ENCODE measurements at regions not wholly inside any gene's neighbourhood (a gene's known extent, or its start where the extent isn't known, plus 50 kb on each side); places are given as distances from the start of the nearest gene placed in this dataset.

GRCh38 chr11:112837162-112837826, 123.9 kb upstream of the NCAM1 start:
- DNase-seq = peak in 42 of 58 donors; percentile 7 to 69 (median 36)

GRCh38 chr11:112839051-112839450, 122.2 kb upstream of the NCAM1 start:
- DNase-seq = no peak

GRCh38 chr11:112841729-112842128, 119.5 kb upstream of the NCAM1 start:
- DNase-seq = no peak

GRCh38 chr11:112842151-112842550, 119.1 kb upstream of the NCAM1 start:
- no peak for DNase-seq

- peak in 55 of 58 donors; percentile 20 to 95 (median 79) for DNase-seq
Measured at GRCh38 chr11:112844517-112844916, 116.7 kb upstream of the NCAM1 start.

- no peak for DNase-seq
Measured at GRCh38 chr11:112847568-112847967, 113.7 kb upstream of the NCAM1 start.

GRCh38 chr11:112852143-112852866, 108.9 kb upstream of the NCAM1 start:
- DNase-seq = peak in 1 of 58 donors; percentile 37

- no peak for DNase-seq
Measured at GRCh38 chr11:112856133-112856532, 105.1 kb upstream of the NCAM1 start.

- no peak for DNase-seq
Measured at GRCh38 chr11:112856591-112856990, 104.6 kb upstream of the NCAM1 start.

GRCh38 chr11:112858289-112859023, 102.8 kb upstream of the NCAM1 start:
- no peak for DNase-seq

GRCh38 chr11:112859787-112860186, 101.4 kb upstream of the NCAM1 start:
- DNase-seq = no peak

GRCh38 chr11:112861356-112861755, 99.9 kb upstream of the NCAM1 start:
- DNase-seq = no peak

GRCh38 chr11:112863305-112863704, 97.9 kb upstream of the NCAM1 start:
- DNase-seq = no peak

GRCh38 chr11:112864672-112865071, 96.5 kb upstream of the NCAM1 start:
- DNase-seq = peak in 1 of 58 donors; percentile 2

GRCh38 chr11:112871909-112872500, 89.2 kb upstream of the NCAM1 start:
- no peak for DNase-seq

- no peak for DNase-seq
Measured at GRCh38 chr11:112874980-112875379, 86.2 kb upstream of the NCAM1 start.

GRCh38 chr11:112877581-112877980, 83.6 kb upstream of the NCAM1 start:
- no peak for DNase-seq

- DNase-seq = peak in 4 of 58 donors; percentile 12 to 22 (median 18)
Measured at GRCh38 chr11:112878033-112878601, 83.1 kb upstream of the NCAM1 start.

GRCh38 chr11:112880495-112880894, 80.7 kb upstream of the NCAM1 start:
- no peak for DNase-seq

GRCh38 chr11:112881461-112881860, 79.8 kb upstream of the NCAM1 start:
- DNase-seq = peak; percentile 52 to 96 (median 92)
